GM08714 (cell line): ENCODE measurements at regions not wholly inside any gene's neighbourhood (a gene's known extent, or its start where the extent isn't known, plus 50 kb on each side); places are given as distances from the start of the nearest gene placed in this dataset.
"Not testable (repeated sequence)": the region's sequence is repeated elsewhere in the genome, so short reads cannot be mapped to it uniquely, and the experiment has no call there.

ENCODE experiments used
- H3K4me3 ChIP-seq: fragments of 200-500 bp; sonication (Bioruptor generic); 2 replicates; pipeline ENCODE4 v1.5.1; 2014; ENCODE audit warnings: mild to moderate bottlenecking, low read length, inconsistent platforms
- ZNF274 ChIP-seq: IDR thresholded peaks from 2 replicates; pipeline ENCODE4 v1.6.1; 2012; ENCODE audit warnings: mild to moderate bottlenecking, low read depth, low read length

- H3K4me3 ChIP-seq = no peak overlapping the region
- TF ChIP-seq ZNF274 = no peak
These were observed 266.7 kb upstream of the SULF2 start for GRCh38 chr20:48051794-48052474.

- no peak overlapping the region for H3K4me3 ChIP-seq
- no peak for TF ChIP-seq ZNF274
These were observed 264.4 kb upstream of the SULF2 start for GRCh38 chr20:48049641-48050040.

- TF ChIP-seq ZNF274 = no peak
- H3K4me3 ChIP-seq = no peak overlapping the region
These were observed 263.9 kb upstream of the SULF2 start for GRCh38 chr20:48049171-48049570.

GRCh38 chr20:48047447-48047846, 262.2 kb upstream of the SULF2 start:
- no peak for TF ChIP-seq ZNF274
- H3K4me3 ChIP-seq = no peak overlapping the region

GRCh38 chr20:48042628-48043027, 257.3 kb upstream of the SULF2 start:
- no peak for TF ChIP-seq ZNF274
- H3K4me3 ChIP-seq = no peak overlapping the region

- TF ChIP-seq ZNF274 = no peak
- H3K4me3 ChIP-seq = no peak overlapping the region
These were observed 255.9 kb upstream of the SULF2 start for GRCh38 chr20:48041078-48041780.

- no peak overlapping the region for H3K4me3 ChIP-seq
- no peak for TF ChIP-seq ZNF274
These were observed 255.2 kb upstream of the SULF2 start for GRCh38 chr20:48040491-48040890.

GRCh38 chr20:48040051-48040450, 254.8 kb upstream of the SULF2 start:
- H3K4me3 ChIP-seq = no peak overlapping the region
- TF ChIP-seq ZNF274 = no peak

- no peak for TF ChIP-seq ZNF274
- H3K4me3 ChIP-seq = no peak overlapping the region
These were observed 254.2 kb upstream of the SULF2 start for GRCh38 chr20:48039514-48039913.

GRCh38 chr20:48038713-48039112, 253.4 kb upstream of the SULF2 start:
- H3K4me3 ChIP-seq = no peak overlapping the region
- TF ChIP-seq ZNF274 = no peak

- not testable (repeated sequence) for H3K4me3 ChIP-seq
These were observed 252.5 kb upstream of the SULF2 start for GRCh38 chr20:48037798-48038197.

GRCh38 chr20:48035961-48036731, 250.9 kb upstream of the SULF2 start:
- no peak for TF ChIP-seq ZNF274
- no peak overlapping the region for H3K4me3 ChIP-seq

GRCh38 chr20:48034751-48035150, 249.5 kb upstream of the SULF2 start:
- H3K4me3 ChIP-seq = no peak overlapping the region
- no peak for TF ChIP-seq ZNF274

GRCh38 chr20:48033005-48033404, 247.7 kb upstream of the SULF2 start:
- not testable (repeated sequence) for H3K4me3 ChIP-seq

GRCh38 chr20:48031122-48031521, 245.8 kb upstream of the SULF2 start:
- TF ChIP-seq ZNF274 = no peak
- no peak overlapping the region for H3K4me3 ChIP-seq

- TF ChIP-seq ZNF274 = no peak
- no peak overlapping the region for H3K4me3 ChIP-seq
These were observed 241.8 kb upstream of the SULF2 start for GRCh38 chr20:48026981-48027592.
